Sigmoid colon (tissue), 4 donors: ENCODE measurements at regions not wholly inside any gene's neighbourhood (a gene's known extent, or its start where the extent isn't known, plus 50 kb on each side); places are given as distances from the start of the nearest gene placed in this dataset.

Experiments
- CTCF ChIP-seq, 4 experiments: fragments of 450-650 bp in 3 of 4; fragments of 200-600 bp in 1 of 4; IDR thresholded peaks; one replicate each; pipeline ENCODE4 v1.5.1; 2016 to 2019; ENCODE audit warnings: antibody characterized with exemption in 4 of 4, mild to moderate bottlenecking in 3 of 4, moderate library complexity in 2 of 4
- POLR2AphosphoS5 ChIP-seq, 4 donors: sonication (generic); formaldehyde crosslinking; IDR thresholded peaks; one replicate each; pipeline ENCODE4 v1.6.1; 2017; ENCODE audit warnings: antibody characterized with exemption in 4 of 4

GRCh38 chr16:73286346-73287267 lies 238.7 kb upstream of the ZFHX3 start:
- TF ChIP-seq CTCF (IDR thresholded peaks at IDR 0.05) (no peak), POLR2AphosphoS5 (IDR thresholded peaks at IDR 0.05) (no peak)
